Activated CD8-positive, alpha-beta memory T cell treated with anti-CD3 and anti-CD28 coated beads, Interleukin-2, amount 50 U/mL, for 1 hour (primary cell): ENCODE measurements at regions not wholly inside any gene's neighbourhood (a gene's known extent, or its start where the extent isn't known, plus 50 kb on each side); places are given as distances from the start of the nearest gene placed in this dataset.
"Not testable (repeated sequence)": the region's sequence is repeated elsewhere in the genome, so short reads cannot be mapped to it uniquely, and the experiment has no call there.

ENCODE experiments used
- DNase-seq: peaks from one replicate; pipeline ENCODE4 v3.0.0-alpha.2; 2020; ENCODE audit errors: extremely low read depth

DNA sequence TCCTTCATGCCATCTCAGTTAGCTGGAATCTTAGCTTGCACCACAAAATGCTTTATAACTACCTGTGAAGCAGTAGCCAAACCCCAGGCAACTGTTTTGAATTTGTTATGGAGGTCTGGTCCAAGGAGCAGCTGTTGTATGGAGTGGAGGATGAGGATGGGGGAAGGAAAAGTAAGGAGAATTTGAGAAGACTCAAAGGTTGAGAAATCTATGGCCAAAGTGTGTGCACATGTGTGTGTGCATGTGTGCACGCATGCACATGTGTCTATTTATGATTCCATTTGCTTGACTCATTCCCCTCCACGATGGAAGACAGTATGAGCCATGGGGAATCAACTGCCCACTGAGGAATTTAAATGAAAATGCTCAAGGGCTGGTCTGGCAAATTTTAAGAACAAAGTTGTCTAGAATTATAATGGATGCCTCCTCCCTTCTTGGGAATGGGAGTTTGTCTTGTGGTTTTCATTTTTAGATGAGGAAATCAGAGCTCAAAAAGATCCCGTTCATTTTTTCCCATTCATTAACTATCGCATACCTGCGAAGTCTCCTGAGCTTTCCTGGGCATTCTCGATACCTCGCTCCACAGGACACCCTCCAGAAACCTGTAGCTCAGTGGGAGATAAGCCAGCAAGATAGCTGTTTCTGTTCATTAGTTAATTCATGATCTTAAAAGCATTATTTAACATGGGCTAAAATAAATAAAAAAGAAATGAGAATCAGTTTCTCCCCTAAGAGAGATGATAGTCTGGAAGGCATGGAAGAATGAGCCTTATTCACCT, 152.3 kb upstream of the NEDD9 start:
- no peak for DNase-seq

DNA sequence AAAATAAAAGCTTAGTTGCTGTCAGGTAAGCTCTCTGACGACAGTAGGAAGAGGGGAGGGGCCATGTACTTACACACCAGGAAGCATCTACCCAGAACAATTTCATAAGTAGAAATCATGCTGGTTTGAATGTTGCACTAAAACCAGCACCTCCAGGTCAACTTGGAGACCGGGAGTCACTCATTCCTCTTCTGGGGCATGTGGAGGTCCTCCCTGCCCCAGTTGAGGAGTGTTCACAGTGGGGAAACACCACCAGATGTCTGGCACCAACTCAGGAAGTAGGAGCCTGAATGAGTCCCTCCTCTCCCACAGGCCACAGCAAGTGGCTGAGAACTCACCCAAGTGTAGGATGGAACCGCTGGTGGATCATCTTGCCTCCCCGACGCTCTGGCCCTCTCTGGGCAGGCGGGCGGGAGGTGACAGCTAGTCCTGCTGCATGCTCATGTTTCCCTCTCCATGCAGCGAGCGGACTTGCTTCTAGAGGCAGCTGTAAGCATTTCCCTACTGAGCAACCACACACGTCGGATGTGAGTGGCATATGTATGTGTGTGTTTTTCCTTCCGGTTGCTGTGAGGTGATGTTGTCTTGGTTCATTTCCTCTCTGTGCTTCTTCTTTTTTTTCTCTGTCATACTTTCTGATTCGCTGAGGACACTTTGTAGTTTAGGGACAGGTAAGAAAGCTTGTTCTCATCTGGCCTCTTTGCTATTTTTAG, 149.5 kb upstream of the NEDD9 start:
- DNase-seq = peak; percentile 48

DNA sequence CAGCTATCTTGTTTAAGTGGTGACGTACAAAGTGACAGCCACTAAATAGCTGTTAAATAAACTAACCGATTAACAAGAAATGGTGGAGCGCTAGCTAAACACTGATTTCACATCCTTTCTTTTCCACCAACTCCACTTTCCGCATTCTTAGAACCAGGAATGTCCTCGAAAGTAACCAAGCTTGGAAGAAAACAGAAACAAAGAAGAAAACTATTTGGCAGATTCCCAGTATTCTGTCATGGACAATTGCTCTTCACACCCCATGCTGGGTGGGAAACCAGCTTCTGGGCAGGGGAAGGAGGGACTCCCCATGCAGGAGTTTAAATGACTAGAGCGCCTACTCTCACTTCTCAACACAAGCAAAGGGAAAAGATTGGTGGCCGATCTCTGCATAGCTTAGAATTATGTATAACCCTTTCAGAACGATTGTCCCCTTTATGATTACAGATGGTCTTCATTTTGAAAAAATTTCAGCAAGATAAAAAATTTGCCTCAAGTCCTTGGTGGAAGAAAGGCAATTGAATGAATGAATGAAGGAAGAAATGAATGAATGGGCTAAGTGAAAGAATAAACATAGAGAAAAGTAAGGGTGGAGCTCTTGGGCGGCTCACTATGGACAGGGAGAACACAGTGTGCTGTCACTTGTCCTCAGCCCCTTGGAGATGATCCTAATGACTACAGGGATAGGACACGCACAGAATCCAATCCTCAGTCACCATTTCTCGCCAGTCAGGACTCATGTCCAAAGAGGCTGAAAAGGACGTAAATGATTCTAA, 148.7 kb upstream of the NEDD9 start:
- DNase-seq = no peak

DNA sequence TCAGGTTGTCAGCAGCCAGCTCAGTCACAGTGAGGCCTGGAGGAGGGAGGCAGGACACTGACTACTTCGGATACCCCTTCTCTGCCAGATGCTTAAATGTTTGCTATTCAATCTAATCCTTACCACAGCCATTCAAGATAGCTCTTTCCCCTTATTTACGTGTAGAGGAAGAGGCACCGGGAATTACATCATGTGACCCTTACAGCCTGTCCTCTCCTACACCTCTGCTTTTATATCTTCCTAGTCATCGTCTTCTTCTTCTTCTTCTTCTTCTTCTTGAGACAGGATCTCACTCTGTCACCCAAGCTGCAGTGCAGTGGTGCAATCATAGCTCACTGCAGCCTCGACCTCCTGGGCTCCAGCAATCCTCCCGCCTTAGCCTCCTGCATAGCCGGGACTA, 148.1 kb upstream of the NEDD9 start:
- DNase-seq = no peak

DNA sequence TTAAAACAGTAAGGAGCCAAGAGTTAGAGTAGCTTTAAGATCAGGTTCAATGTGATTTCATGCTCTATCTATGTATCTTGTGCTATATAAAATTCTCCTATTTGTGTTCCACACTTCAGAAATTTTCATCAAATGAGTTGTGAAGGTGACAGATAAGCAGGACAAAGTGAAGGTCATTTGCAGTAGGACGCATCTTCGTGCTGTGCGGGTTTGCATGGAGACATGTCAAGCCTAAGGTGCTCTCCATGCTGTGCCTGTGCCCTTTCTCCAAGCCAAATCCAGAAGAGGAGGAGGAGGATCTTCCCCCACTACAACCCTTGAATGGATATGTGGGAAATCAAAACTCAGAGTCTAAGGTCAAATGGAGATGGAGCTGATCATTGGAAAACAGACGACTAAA, 147.3 kb upstream of the NEDD9 start:
- no peak for DNase-seq

DNA sequence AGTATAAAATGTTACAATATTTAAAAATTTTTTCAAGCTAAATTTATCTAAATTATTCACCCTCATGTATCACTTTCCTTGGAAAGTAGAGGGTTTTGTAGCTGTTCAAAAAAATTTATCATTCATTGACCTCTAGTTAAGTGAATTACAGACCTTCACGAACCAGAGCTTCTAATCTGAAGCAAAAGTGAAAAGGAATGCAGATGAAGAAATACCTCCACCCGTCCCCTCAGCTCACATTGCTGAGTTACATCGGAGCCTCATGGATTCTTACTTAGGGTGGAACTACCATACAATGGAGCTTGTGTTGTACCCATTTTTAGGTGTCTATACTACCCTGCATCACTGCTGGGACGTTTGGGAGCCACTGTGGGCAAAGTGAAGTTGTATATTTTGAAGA, 146.2 kb upstream of the NEDD9 start:
- no peak for DNase-seq

DNA sequence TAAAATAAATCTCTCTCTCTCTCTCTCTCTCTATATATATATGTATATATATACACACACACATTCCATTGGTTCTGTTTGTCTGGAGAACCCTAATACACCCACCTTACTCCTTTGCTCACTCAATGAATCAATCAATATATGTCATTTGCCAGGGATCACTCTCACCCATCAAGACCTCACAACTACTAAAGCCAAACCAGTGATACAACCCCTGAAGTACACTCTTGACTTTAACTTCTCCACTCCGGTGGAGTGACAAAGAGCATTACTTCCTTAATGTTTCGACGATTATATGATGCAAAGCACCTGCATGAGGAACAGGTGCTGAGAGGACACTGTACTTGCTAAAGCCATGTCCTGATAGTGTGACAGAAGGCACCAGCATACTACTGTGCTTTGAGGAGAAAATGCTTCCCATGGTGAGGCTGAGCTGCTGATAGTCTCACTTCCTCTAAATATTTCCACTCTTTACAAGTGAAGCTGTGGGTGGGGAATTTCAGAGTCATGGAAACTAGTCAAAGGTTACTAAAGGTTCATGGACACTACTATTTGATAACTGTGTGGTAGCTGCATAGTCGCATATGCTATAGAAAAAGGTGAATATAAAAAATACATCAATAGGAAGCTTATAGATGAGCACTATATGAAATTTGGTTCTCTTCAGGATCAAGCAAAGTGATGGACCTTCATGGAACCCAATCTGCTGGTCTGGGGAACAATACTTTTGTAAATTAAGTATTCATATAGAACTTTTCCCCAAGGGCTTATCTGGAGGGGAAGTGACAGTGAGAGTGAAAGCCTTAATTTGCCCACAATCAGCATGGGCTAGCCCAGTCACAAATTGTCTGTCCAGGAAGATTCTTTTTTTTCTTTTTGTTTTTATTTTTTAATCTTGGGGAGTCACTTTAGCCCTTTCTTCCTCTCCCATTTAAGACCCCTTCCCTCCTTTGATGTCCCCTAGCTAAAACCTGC, 141.9 kb upstream of the NEDD9 start:
- DNase-seq = no peak

DNA sequence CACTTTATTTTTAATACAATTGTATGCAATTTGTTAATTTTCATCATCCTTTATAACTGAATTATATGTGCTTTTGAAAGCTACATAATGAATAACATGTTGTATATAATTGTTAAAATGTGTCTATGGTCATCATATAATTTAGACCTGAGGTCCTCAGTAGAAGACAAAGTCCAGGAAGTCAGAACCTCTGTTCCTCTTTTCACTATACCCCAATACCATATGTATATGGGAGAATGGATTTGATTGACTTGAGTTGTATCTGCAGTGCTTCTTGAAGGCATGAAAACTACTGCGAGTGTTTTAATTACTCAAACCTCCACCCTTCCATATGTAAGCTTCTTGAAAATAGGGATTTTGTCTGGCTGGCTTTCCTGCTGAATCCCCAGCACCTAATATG, 140.7 kb upstream of the NEDD9 start:
- no peak for DNase-seq

DNA sequence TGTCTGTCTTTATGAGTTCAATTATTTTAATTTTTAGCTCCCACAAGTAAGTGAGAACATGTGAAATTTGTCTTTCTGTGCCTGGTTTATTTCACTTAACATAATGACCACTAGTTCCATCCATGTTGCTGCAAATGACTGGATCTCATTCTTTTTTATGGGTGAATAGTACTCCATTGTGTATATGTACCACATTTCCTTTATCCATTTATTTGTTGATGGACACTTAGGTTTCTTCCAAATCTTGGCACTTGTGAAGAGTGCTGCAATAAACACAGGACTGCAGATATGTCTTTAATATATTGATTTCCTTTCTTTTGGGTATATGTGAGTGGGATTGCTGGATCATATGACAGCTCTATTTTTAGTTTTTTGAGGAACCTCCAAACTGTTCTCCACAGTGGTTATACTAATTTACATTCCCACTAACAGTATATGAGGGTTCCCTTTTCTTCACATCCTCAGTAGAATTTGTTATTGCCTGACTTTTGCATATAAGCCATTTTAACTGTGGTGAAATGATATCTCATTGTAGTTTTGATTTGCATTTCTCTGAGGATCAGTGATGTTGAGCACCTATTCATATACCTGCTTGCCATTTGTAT, 139.8 kb upstream of the NEDD9 start:
- DNase-seq = not testable (repeated sequence)

DNA sequence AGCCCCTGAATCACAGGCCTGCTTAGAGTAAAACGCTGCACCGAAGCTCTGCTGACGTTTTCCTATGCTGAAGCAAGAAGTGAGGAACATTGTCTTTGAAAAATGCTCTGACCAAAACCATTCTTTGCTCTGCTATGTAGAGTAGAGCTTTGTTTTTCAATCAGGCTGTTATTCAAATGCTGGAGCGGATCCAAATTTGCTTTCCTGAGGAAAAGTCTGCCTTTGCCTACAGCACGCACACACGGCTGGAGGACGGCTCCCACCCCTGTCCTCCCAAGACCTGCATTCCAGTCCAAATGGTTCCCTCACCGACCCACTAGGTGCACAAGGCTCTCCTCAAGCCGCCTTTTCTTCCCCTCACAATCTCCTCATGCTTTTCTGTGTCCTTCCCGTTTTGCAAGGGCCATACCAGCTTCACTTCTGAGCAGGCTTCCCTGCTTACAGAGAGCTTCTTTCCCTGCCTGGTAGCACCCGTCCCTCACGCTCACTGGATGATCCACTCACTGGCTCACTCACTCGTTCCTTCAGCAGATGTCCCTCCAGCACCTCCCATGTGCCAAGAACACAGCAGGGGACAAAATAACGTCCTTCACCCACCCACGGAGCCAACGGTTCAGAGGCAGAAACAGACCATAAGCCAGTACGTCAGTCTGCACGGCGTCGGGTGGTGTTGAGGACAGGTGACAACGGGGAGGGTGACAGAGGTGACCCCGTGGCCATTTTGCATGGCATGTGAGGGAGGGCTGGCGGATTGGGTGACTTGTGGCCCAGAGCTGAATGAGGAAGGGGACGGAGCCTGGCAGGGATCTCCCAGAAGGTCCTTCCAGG, 137.9 kb upstream of the NEDD9 start:
- DNase-seq = no peak

DNA sequence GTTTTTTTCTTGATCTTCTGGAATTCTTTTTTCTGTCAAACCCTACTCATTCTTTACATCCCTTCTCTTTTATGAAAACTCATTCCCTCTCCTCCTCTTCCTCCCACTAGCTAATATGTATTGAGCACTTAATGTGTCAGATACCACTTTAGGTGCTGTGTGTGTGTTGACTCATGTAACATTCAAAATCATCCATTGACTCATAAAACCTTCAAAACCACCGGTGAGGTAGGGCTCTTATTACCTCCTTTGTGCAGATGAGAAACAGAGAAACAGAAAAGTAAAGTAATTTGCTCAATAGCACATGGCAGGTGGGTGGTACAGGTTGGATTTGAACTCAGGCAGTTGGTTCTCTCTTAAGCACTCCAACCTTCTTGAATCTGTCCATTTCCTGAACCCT, 136.3 kb upstream of the NEDD9 start:
- no peak for DNase-seq

DNA sequence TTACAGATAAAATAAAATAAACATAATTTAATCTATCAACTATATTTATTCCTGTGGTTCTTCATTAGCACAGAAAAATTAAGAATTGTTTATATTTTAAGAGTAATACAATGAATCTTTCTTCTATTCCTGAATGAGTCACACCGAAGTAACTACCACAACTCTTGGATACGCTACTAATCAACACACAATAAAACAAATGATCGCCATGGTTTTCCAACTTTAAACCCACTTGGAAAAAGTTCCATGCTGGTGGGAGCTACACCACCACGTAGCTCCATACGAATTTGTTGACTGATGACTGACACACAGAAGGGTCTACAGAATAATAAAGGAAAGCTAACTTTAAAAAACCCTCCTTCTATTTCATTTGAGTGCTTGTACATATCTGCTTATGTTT, 135.8 kb upstream of the NEDD9 start:
- DNase-seq = no peak

DNA sequence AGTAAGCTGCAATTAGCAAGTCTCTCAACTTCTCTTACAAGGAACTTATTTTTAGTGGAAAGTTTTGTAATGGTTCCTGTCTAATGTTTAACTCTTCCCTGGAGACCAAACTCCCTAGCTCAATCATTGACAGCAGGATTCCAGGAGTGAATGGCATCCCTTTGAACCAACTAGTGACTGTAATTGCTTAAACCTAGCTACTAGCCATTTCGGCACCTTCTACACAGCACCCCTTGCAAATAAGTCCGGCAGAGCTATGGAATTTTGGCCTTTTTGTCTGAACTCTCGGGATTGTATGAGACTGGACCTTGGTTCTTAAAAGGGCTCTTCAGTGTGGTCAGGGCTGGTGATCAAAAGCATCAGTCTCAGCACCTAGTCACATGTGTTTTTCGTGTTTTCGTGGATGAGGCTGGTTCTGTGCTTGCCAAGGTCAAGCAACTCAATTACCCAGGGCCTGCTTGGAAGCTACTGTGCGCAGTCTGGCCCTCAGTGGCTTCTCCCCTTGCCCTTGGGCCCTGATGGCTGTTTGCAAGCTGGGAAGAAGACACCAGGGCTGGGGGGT, 135.3 kb upstream of the NEDD9 start:
- DNase-seq = no peak

DNA sequence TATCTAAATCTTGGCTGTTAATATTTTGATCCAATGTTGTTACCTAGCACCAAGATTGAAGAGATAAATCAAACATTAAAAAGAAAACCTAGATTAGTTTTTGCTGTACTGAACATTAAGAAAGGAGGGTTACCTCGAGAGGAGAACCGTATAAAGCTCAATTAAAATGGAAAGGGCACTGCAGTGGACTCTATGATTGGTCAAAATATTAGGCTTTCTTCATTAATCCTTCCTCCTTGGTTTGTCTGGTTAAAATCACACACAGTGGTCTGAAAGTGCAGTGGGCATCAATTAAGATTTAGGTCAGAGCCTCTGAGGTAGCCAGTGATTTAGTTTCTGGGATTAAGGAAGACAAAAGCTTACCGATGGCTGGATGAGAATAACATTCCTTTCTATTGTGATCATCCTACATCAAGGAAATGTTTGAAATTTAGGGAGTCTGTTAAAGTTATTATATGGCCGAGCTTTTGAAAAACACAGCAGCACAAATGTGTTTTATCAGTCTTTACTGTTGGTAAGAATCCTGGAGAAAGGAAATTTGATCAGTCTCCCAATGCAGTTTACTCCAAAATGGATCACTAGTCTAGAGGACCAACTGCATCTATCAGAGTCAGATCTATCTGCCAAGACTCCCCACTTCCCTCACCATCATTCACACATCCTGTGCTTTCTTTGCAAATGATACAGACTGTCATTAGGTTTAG, 134.6 kb upstream of the NEDD9 start:
- no peak for DNase-seq

DNA sequence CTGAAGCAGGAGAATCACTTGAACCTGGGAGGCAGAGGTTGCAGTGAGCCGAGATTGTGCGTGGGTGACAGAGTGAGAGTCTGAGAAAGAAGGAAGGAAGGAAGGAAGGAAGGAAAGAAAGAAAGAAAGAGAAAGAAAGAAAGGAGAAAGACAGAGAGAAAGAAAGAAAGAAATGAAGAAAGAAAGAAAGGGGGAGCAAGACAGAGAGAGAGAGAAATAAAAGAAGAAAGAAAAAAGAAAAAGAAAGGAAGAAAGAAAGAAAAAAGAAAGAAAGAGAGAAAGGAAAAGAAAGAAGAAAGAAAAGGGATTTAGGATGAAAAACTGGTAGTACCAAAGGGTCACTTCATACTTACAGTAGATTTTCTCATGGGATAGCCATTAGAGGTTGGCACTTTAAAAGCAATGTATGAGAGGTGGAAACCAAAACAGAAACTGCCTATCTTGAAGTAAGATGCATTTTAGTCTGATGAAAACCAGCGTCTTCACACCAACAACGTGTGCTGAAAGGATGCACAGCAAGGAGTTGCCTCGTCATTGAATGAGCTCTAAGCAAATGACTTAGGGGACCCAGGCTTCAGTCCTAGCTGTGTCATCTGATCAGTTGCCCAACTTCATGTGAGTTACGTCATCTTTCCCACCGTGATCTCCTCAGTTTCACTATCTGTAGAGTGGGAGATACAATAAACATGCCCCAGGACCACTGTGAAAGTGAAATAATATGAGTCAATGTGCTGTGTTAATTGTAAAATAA, 133.9 kb upstream of the NEDD9 start:
- DNase-seq = peak; percentile 4

DNA sequence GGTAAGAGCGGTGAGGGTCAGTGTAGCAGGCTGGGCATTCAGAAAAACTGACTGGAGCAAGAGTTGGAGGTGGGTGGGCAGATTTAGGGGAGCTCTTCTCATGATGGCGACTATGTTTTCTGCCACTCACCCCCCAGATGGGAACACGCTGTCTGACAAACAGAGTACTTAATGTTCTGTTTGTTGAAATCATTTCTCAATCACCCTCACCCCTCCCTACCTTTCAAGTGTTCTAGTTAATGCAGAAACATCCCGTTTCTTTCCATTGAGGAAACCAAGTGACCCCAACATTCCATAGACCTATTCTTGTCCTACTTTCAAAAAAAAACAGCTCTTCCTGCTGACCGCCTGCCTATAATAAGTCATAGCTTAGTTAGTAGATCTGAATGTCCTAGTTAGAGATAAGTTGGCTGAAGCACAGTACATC, 132.5 kb upstream of the NEDD9 start:
- DNase-seq = no peak

DNA sequence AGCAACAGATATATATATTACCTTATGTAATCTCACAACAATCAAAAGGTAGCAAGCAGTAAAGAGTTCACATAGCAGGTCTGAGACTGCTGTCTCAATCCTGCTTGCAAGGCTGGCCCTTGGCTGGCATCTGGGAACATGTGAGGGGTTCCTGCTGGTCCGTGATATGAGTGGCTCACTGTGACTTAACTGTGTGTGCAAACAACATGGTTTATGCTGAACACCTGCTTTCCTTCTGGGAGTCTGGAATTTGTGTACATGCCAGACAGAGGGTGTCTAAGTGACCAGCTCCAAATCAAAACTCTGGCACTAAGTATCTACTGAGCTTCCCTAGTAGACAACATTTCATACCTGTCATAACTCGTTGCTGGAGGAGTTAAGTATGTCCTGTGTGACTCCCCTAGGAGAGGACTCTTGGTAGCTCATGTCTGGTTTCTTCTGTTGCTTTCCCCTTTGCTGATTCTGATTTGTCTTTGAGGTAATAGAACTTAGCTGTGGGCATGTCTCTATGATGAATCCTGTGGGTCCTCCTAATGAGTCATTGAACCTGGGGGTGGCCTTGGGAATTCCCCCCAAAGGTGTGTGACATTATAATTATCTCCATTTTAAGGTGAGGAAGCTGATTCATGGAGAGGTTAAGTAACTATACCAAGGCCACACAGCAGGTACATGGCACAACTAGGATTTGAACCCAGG, 131.6 kb upstream of the NEDD9 start:
- DNase-seq = no peak

DNA sequence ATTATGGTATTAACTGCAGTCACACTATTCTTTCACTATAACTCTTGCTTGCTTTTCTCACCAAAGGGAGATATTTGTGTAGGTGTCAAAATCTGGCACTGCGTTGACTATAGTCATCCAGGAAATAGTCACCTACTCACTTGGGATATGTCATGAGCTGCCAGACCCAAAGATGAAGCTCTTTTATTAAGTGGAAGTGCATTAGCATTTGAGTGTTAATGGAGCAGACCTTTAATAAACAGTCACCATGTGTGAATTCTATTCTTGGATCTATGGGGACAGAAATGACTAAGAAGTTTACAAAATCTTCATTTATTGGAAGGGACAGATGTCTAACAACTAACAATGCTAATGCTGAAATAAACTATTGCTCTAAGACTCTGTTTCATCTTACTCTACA, 130.1 kb upstream of the NEDD9 start:
- DNase-seq = no peak
